Peyer's patch (tissue), 4 donors: ENCODE measurements at regions not wholly inside any gene's neighbourhood (a gene's known extent, or its start where the extent isn't known, plus 50 kb on each side); places are given as distances from the start of the nearest gene placed in this dataset.
A peak's percentile ranks its signal among the peaks of the same experiment; 100 is the strongest.

ENCODE experiments used
- DNase-seq, 3 donors: peaks; one replicate each; pipeline ENCODE4 v3.0.0-alpha.2; 2017 to 2019
- H3K27ac ChIP-seq, 4 donors: fragments of 200-600 bp; sonication (generic); one replicate each; pipeline ENCODE4 v1.5.1; 2016 to 2019
- H3K27me3 ChIP-seq, 2 donors: fragments of 200-600 bp; sonication (generic); one replicate each; pipeline ENCODE4 v1.5.1; 2019
- H3K36me3 ChIP-seq, 3 donors: fragments of 200-600 bp; sonication (generic); one replicate each; pipeline ENCODE4 v1.5.1; 2016 to 2019
- H3K4me1 ChIP-seq, 4 donors: fragments of 200-600 bp; sonication (generic); one replicate each; pipeline ENCODE4 v1.5.1; 2016 to 2019
- H3K4me3 ChIP-seq, 4 donors: fragments of 200-600 bp; sonication (generic); 1 replicate in 3 of 4; 2 replicates in 1 of 4; pipeline ENCODE4 v1.5.1; 2016 to 2019; ENCODE audit warnings: mild to moderate bottlenecking in 1 of 4
- H3K9me3 ChIP-seq, 4 donors: fragments of 200-600 bp; sonication (generic); one replicate each; pipeline ENCODE4 v1.5.1; 2016 to 2019; ENCODE audit warnings: mild to moderate bottlenecking in 1 of 4
- CTCF ChIP-seq, 6 experiments: fragments of 450-650 bp in 4 of 6; fragments of 200-600 bp in 2 of 6; sonication (generic) in 1 of 6; IDR thresholded peaks; one replicate each; pipeline ENCODE4 v1.5.1; 2017 to 2019; ENCODE audit warnings: antibody characterized with exemption in 6 of 6, mild to moderate bottlenecking in 3 of 6, moderate library complexity in 1 of 6
- POLR2A ChIP-seq, 2 donors: fragments of 450-650 bp; IDR thresholded peaks; one replicate each; pipeline ENCODE4 v1.5.1; 2017; ENCODE audit warnings: antibody characterized with exemption in 2 of 2, mild to moderate bottlenecking in 2 of 2, moderate library complexity in 2 of 2

DNA sequence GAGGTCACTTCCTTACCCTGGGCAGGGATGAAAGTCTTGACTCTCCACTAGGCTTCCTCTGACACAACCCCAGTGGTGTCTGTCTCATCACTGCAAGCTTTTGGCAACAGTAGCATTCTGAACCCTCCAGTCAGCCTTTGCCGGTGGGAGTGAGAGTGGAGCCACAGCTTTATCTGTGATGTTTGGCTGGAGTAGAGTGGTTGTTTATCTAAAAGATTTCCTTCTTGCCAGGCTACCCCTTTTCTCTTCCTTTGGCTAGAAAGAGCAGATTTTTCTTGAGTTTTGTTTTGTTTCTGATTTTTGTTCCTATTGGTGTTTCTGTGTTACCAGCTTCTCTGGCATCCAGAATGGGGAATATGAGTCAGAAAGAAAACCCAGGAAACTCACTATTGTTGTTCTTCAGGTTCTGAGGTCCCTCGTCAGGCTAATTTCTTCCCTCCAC lies 98.9 kb upstream of the KIF5B start:
- H3K27me3 ChIP-seq, result no peaks in the 10 kb centered on the region
- H3K27ac ChIP-seq, result no peak overlapping the region
- H3K9me3 ChIP-seq, result no peaks in the 10 kb centered on the region

DNA sequence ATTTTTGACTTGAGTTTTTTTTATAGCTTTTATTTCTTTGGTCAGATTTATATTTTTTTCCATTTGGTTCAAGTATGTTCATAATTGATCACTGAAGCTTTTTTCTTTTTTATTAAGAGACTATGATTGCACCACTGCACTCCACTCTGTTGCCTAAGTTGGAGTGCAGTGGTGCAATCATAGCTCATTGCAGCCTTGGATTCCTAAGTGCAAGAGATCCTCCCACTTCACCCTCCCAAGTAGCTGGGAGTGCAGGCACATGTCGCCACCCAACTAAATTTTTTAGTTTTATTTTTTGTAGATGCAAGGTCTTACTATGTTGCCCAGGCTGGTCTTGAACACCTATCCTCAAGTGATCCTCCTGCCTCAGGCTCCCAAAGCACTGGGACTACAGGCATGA lies 97.7 kb upstream of the KIF5B start:
- no peak for DNase-seq
- Histone ChIP-seq H3K27me3 (no peaks in the 10 kb centered on the region), H3K4me3 (no peak overlapping the region), H3K27ac (no peak overlapping the region), H3K9me3 (no peaks in the 10 kb centered on the region), H3K36me3 (no peaks in the 10 kb centered on the region), H3K4me1 (peaks cover 0 to 9% (median 0%) of the 10 kb centered on the region in 4 donors)
- TF ChIP-seq CTCF (IDR thresholded peaks at IDR 0.05) (no peak), POLR2A (IDR thresholded peaks at IDR 0.05) (no peak)

More for the DNA sequence above, 98.9 kb upstream of the KIF5B start:
- H3K4me1 ChIP-seq, result no peaks in the 10 kb centered on the region
- no peak overlapping the region for H3K4me3 ChIP-seq
- no peaks in the 10 kb centered on the region for H3K36me3 ChIP-seq
- TF ChIP-seq CTCF (IDR thresholded peaks at IDR 0.05) (no peak), POLR2A (IDR thresholded peaks at IDR 0.05) (no peak)
- DNase-seq, result no peak

- Histone ChIP-seq H3K36me3 (no peaks in the 10 kb centered on the region), H3K4me3 (no peak overlapping the region), H3K27me3 (no peaks in the 10 kb centered on the region), H3K27ac (no peak overlapping the region), H3K9me3 (no peaks in the 10 kb centered on the region), H3K4me1 (peaks cover 0 to 9% (median 0%) of the 10 kb centered on the region in 4 donors)
- TF ChIP-seq POLR2A (IDR thresholded peaks at IDR 0.05) (no peak), CTCF (IDR thresholded peaks at IDR 0.05) (no peak)
- DNase-seq, result no peak
Measured at GRCh38 chr10:32153252-32153651, 97.0 kb upstream of the KIF5B start.

DNA sequence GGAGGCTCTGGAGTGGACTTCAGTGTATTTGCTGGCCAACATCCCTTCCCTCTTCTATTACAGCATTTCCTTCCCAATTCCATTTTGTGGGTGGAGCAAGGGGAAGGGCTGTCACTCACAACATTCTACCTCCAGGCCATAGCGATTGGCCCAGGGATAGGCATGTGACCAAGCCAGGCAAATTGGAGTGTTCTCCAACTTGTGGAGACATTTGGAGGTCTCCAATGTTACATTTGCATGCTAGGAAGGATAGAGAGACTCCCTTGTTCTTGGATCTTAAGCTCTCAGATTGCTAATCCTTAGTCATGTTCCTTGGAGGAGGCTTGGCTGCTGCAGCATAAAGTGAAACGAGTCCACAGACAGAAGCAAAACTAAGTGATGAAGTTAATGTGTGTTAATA lies 95.6 kb upstream of the KIF5B start:
- Histone ChIP-seq H3K4me3 (no peak overlapping the region), H3K9me3 (no peaks in the 10 kb centered on the region), H3K36me3 (no peaks in the 10 kb centered on the region), H3K4me1 (peaks cover 0 to 9% (median 0%) of the 10 kb centered on the region in 4 donors), H3K27me3 (no peaks in the 10 kb centered on the region), H3K27ac (no peak overlapping the region)
- no peak for DNase-seq
- TF ChIP-seq POLR2A (IDR thresholded peaks at IDR 0.05), result no peak
- no peak for TF ChIP-seq CTCF (IDR thresholded peaks at IDR 0.05)

- H3K27ac ChIP-seq, result peak overlapping the region in 1 of 4 donors; percentile 7
Measured at GRCh38 chr10:32150532-32151101, 94.4 kb upstream of the KIF5B start.

More at GRCh38 chr10:32150532-32151101, 94.4 kb upstream of the KIF5B start:
- no peak for DNase-seq
- peaks cover 0 to 9% (median 0%) of the 10 kb centered on the region in 4 donors for H3K4me1 ChIP-seq
- no peaks in the 10 kb centered on the region for H3K27me3 ChIP-seq
- TF ChIP-seq POLR2A (IDR thresholded peaks at IDR 0.05), result no peak
- TF ChIP-seq CTCF (IDR thresholded peaks at IDR 0.05), result no peak
- H3K9me3 ChIP-seq, result no peaks in the 10 kb centered on the region
- H3K36me3 ChIP-seq, result no peaks in the 10 kb centered on the region
- H3K4me3 ChIP-seq, result no peak overlapping the region
